ENCODE measurements at regions not wholly inside any gene's neighbourhood (a gene's known extent, or its start where the extent isn't known, plus 50 kb on each side); places are given as distances from the start of the nearest gene placed in this dataset.

DNA sequence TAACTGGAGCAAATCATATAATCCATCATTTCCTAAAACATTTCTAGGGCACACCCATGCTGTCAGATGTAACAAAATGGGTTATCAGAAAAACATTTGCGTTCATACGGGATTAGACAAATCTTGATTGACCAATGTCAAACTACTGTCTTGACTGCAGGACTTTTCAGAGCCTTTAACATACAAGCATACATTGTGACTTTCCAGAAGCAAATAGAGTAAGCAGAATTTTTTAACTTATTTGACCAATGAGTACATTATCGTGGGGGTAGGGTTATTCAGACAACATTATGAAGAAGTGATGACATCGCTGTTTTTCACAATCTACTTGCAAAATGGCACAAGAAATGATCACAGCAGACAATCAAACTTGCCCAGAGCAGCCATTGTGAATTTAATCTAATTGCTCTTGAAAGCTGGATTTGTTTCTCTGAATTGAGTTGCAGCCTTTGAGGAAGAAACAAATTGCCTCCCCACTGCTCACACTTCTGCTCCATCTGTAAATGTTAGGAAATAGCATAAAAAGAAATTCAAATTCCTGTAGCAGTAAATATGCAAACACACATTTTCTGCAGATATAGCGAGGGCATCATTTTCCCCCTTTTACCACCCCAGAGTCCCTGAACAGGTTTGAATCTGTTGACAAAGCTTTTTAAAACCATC is 133.0 kb upstream of the DOK5 start:
- H3K27me3 ChIP-seq (replicated peaks; ENCODE audit: control insufficient read depth, insufficient read depth, low read length), result no peaks in the 10 kb centered on the region
- TF ChIP-seq, protein P1, sequence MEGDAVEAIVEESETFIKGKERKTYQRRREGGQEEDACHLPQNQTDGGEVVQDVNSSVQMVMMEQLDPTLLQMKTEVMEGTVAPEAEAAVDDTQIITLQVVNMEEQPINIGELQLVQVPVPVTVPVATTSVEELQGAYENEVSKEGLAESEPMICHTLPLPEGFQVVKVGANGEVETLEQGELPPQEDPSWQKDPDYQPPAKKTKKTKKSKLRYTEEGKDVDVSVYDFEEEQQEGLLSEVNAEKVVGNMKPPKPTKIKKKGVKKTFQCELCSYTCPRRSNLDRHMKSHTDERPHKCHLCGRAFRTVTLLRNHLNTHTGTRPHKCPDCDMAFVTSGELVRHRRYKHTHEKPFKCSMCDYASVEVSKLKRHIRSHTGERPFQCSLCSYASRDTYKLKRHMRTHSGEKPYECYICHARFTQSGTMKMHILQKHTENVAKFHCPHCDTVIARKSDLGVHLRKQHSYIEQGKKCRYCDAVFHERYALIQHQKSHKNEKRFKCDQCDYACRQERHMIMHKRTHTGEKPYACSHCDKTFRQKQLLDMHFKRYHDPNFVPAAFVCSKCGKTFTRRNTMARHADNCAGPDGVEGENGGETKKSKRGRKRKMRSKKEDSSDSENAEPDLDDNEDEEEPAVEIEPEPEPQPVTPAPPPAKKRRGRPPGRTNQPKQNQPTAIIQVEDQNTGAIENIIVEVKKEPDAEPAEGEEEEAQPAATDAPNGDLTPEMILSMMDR (IDR thresholded peaks at IDR 0.05; ENCODE audit: insufficient read depth, low read length, poor library complexity, severe bottlenecking), result no peak
- no peak for DNase-seq (ENCODE audit: extremely low read depth, insufficient read length)
- no peak overlapping the region for H3K4me3 ChIP-seq (replicated peaks; ENCODE audit: low read depth, low read length)
- H3K36me3 ChIP-seq (ENCODE audit: control insufficient read depth, insufficient read depth, low read length), result no peaks in the 10 kb centered on the region

DNA sequence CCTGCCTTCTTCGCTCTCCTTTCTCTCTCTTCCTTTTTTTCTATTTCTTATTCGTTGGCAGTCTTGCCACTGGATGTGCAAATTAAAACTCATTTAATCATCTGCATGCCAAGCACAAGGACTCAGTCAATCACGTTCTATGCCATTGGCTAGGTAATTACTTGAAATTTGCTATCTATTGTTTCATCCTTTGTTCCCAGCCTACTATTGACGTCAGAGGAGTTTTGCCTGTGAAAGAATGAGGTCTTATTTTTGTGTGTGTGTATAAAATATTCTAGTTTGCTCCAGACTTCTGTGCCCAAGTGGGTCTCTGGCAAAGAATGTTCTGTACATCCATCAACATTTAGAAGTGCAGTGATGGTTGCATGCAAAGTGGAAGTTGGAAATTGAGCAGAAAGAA is 132.3 kb upstream of the DOK5 start:
- TF ChIP-seq, protein P1 (IDR thresholded peaks at IDR 0.05; ENCODE audit: insufficient read depth, low read length, poor library complexity, severe bottlenecking), result no peak
- Histone ChIP-seq H3K4me3 (replicated peaks; ENCODE audit: low read depth, low read length) (no peak overlapping the region), H3K27me3 (replicated peaks; ENCODE audit: control insufficient read depth, insufficient read depth, low read length) (no peaks in the 10 kb centered on the region), H3K36me3 (ENCODE audit: control insufficient read depth, insufficient read depth, low read length) (no peaks in the 10 kb centered on the region)
- DNase-seq (ENCODE audit: extremely low read depth, insufficient read length), result no peak

GRCh38 chr20:54343634-54344033 is 131.8 kb upstream of the DOK5 start:
- H3K27me3 ChIP-seq (replicated peaks; ENCODE audit: control insufficient read depth, insufficient read depth, low read length), result no peaks in the 10 kb centered on the region
- no peak for DNase-seq (ENCODE audit: extremely low read depth, insufficient read length)
- no peaks in the 10 kb centered on the region for H3K36me3 ChIP-seq (ENCODE audit: control insufficient read depth, insufficient read depth, low read length)
- TF ChIP-seq, protein P1 (IDR thresholded peaks at IDR 0.05; ENCODE audit: insufficient read depth, low read length, poor library complexity, severe bottlenecking), result no peak
- H3K4me3 ChIP-seq (replicated peaks; ENCODE audit: low read depth, low read length), result no peak overlapping the region

GRCh38 chr20:54344832-54345231 is 130.6 kb upstream of the DOK5 start:
- no peak for DNase-seq (ENCODE audit: extremely low read depth, insufficient read length)
- no peaks in the 10 kb centered on the region for H3K36me3 ChIP-seq (ENCODE audit: control insufficient read depth, insufficient read depth, low read length)
- no peaks in the 10 kb centered on the region for H3K27me3 ChIP-seq (replicated peaks; ENCODE audit: control insufficient read depth, insufficient read depth, low read length)
- no peak overlapping the region for H3K4me3 ChIP-seq (replicated peaks; ENCODE audit: low read depth, low read length)
- TF ChIP-seq, protein P1 (IDR thresholded peaks at IDR 0.05; ENCODE audit: insufficient read depth, low read length, poor library complexity, severe bottlenecking), result no peak

DNA sequence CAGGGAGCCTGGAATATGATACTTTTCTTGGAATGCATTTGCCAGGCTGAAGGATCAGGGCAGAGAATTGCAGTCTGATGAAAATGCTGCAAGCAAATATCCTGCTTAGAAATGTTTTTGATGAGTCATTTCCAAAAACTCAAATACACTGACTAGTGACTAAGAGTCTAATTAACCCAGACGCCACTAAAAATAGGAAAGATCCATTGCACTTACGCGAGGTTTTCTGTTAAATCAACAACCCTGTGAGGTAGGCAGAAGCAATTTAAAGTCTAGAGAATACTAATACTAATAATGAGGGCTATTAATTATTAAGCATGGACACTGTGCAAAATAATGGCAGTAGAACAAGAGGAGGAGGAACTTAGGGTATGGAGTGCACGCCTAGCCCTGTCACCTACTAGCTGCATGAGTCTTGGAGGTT is 130.1 kb upstream of the DOK5 start:
- Histone ChIP-seq H3K36me3 (ENCODE audit: control insufficient read depth, insufficient read depth, low read length) (no peaks in the 10 kb centered on the region), H3K4me3 (replicated peaks; ENCODE audit: low read depth, low read length) (no peak overlapping the region), H3K27me3 (replicated peaks; ENCODE audit: control insufficient read depth, insufficient read depth, low read length) (no peaks in the 10 kb centered on the region)
- TF ChIP-seq, protein P1 (IDR thresholded peaks at IDR 0.05; ENCODE audit: insufficient read depth, low read length, poor library complexity, severe bottlenecking), result no peak
- DNase-seq (ENCODE audit: extremely low read depth, insufficient read length), result no peak

DNA sequence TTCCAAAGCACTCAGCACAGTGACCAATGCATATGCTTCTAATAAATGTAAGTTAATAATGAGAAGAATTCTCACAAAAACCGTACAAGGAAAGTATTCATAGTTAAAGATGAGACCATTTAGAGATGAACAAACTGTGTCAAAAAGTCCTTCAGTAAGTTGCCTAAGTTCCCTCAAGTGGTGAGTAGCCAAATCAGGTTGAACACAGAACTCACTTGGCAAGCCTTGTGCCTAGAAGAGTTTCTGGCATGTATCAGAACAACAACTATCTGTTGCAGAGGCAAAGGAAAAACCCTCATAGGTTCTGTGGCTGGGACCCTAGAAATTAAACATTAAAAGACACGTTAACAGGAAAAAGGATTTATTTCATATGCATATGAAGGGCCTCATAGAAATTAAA is 129.6 kb upstream of the DOK5 start:
- TF ChIP-seq, protein P1 (IDR thresholded peaks at IDR 0.05; ENCODE audit: insufficient read depth, low read length, poor library complexity, severe bottlenecking), result no peak
- no peaks in the 10 kb centered on the region for H3K27me3 ChIP-seq (replicated peaks; ENCODE audit: control insufficient read depth, insufficient read depth, low read length)
- DNase-seq (ENCODE audit: extremely low read depth, insufficient read length), result no peak

More for the DNA sequence above, 129.6 kb upstream of the DOK5 start:
- Histone ChIP-seq H3K4me3 (replicated peaks; ENCODE audit: low read depth, low read length) (no peak overlapping the region), H3K36me3 (ENCODE audit: control insufficient read depth, insufficient read depth, low read length) (no peaks in the 10 kb centered on the region)
